Trophoblast cell (in vitro differentiated cells and primary cell): ENCODE measurements at regions not wholly inside any gene's neighbourhood (a gene's known extent, or its start where the extent isn't known, plus 50 kb on each side); places are given as distances from the start of the nearest gene placed in this dataset.

ENCODE experiments used
- DNase-seq, 2 donors: peaks; one replicate each; pipeline ENCODE4 v3.0.0-alpha.2; 2016
- H2AFZ ChIP-seq: 2 replicates; pipeline ENCODE4 v1.6.1; 2013; ENCODE audit warnings: low read length, moderate library complexity, mild to moderate bottlenecking; ENCODE audit not compliant: insufficient read depth, poor library complexity
- H2AK5ac ChIP-seq: 2 replicates; pipeline ENCODE4 v1.6.1; 2013; ENCODE audit warnings: mild to moderate bottlenecking, low read length
- H2BK120ac ChIP-seq: 2 replicates; pipeline ENCODE4 v1.6.1; 2013; ENCODE audit warnings: low read length, mild to moderate bottlenecking, moderate library complexity; ENCODE audit not compliant: insufficient read depth, poor library complexity
- H2BK12ac ChIP-seq: 2 replicates; pipeline ENCODE4 v1.6.1; 2013; ENCODE audit warnings: mild to moderate bottlenecking, low read length, moderate library complexity
- H2BK5ac ChIP-seq: 2 replicates; pipeline ENCODE4 v1.6.1; 2013; ENCODE audit warnings: low read length, low read depth, moderate library complexity, mild to moderate bottlenecking; ENCODE audit not compliant: poor library complexity
- H3K14ac ChIP-seq: 2 replicates; pipeline ENCODE4 v1.6.1; 2013; ENCODE audit warnings: mild to moderate bottlenecking, low read length
- H3K18ac ChIP-seq: 2 replicates; pipeline ENCODE4 v1.6.1; 2013; ENCODE audit warnings: mild to moderate bottlenecking, low read length
- H3K23ac ChIP-seq: 2 replicates; pipeline ENCODE4 v1.6.1; 2013; ENCODE audit warnings: low read length
- H3K27ac ChIP-seq: 2 replicates; pipeline ENCODE4 v1.5.1; 2013; ENCODE audit warnings: low read depth, mild to moderate bottlenecking, inconsistent platforms, low read length, moderate library complexity
- H3K27me3 ChIP-seq: 2 replicates; pipeline ENCODE4 v1.6.1; 2013; ENCODE audit warnings: inconsistent platforms, mild to moderate bottlenecking, low read length, moderate library complexity; ENCODE audit not compliant: insufficient read depth
- H3K36me3 ChIP-seq, 2 experiments: 1 replicate in 1 of 2; 2 replicates in 1 of 2; pipeline ENCODE4 v1.6.1; 2013; ENCODE audit warnings: low read length in 2 of 2, mild to moderate bottlenecking in 2 of 2, moderate library complexity in 1 of 2; ENCODE audit not compliant: insufficient read depth in 2 of 2, control insufficient read depth in 1 of 2
- H3K4ac ChIP-seq: 2 replicates; pipeline ENCODE4 v1.6.1; 2013; ENCODE audit warnings: low read depth, mild to moderate bottlenecking, low read length, moderate library complexity
- H3K4me1 ChIP-seq, 2 experiments: 1 replicate in 1 of 2; 2 replicates in 1 of 2; pipeline ENCODE4 v1.6.1; 2013; ENCODE audit warnings: low read length in 2 of 2, mild to moderate bottlenecking in 2 of 2, moderate library complexity in 1 of 2; ENCODE audit not compliant: insufficient read depth in 2 of 2, control insufficient read depth in 1 of 2
- H3K4me2 ChIP-seq: 2 replicates; pipeline ENCODE4 v1.6.1; 2013; ENCODE audit warnings: inconsistent platforms, mild to moderate bottlenecking, low read length, moderate library complexity
- H3K4me3 ChIP-seq: 2 replicates; pipeline ENCODE4 v1.5.1; 2013; ENCODE audit warnings: mild to moderate bottlenecking, low read depth, low read length, inconsistent platforms
- H3K79me1 ChIP-seq: one replicate; pipeline ENCODE4 v1.6.1; 2013; ENCODE audit warnings: low read length
- H3K79me2 ChIP-seq: 2 replicates; pipeline ENCODE4 v1.6.1; 2013; ENCODE audit warnings: low read length, mild to moderate bottlenecking; ENCODE audit not compliant: control insufficient read depth, insufficient read depth, poor library complexity
- H3K9ac ChIP-seq: 2 replicates; pipeline ENCODE4 v1.6.1; 2013; ENCODE audit warnings: mild to moderate bottlenecking, low read length
- H3K9me3 ChIP-seq: 2 replicates; pipeline ENCODE4 v1.6.1; 2013; ENCODE audit warnings: low read depth, mild to moderate bottlenecking, control low read depth, inconsistent platforms, low read length; ENCODE audit not compliant: insufficient read depth
- H4K12ac ChIP-seq: 2 replicates; pipeline ENCODE4 v1.6.1; 2013; ENCODE audit warnings: low read depth, mild to moderate bottlenecking, low read length, moderate library complexity
- H4K8ac ChIP-seq: 2 replicates; pipeline ENCODE4 v1.6.1; 2013; ENCODE audit warnings: low read depth, mild to moderate bottlenecking, low read length, moderate library complexity
- H4K91ac ChIP-seq: one replicate; pipeline ENCODE4 v1.6.1; 2013; ENCODE audit warnings: low read depth, mild to moderate bottlenecking, low read length, moderate library complexity
- WGBS: extraction: QIAGEN DNeasy Blood & Tissue Kit; methylation state at CpG from one replicate; pipeline ENCODE4 v1.1.7; 2013; ENCODE audit warnings: missing lambda C conversion rate; ENCODE audit not compliant: insufficient read length, insufficient coverage; ENCODE audit errors: extremely low coverage; 5-methylcytosine and 5-hydroxymethylcytosine counted together

GRCh38 chr10:117745301-117745700 lies 202.8 kb downstream of the EMX2 start:
- no CpG with 5 or more reads among the region's 2 CpGs for WGBS
- H3K23ac ChIP-seq: no peak overlapping the region
- no peak overlapping the region for H3K4me3 ChIP-seq
- no peak for DNase-seq
- no peaks in the 10 kb centered on the region for H3K36me3 ChIP-seq
- H3K4me2 ChIP-seq: no peak overlapping the region
- H2AFZ ChIP-seq: no peak overlapping the region
- H3K4me1 ChIP-seq: no peaks in the 10 kb centered on the region
- H3K27ac ChIP-seq: no peak overlapping the region
- no peak overlapping the region for H2BK12ac ChIP-seq
- no peak overlapping the region for H2BK5ac ChIP-seq
- H3K79me1 ChIP-seq: no peaks in the 10 kb centered on the region
- H2BK120ac ChIP-seq: no peak overlapping the region
- H3K9ac ChIP-seq: no peak overlapping the region
- no peak overlapping the region for H4K8ac ChIP-seq
- H4K91ac ChIP-seq: no peak overlapping the region
- no peaks in the 10 kb centered on the region for H3K9me3 ChIP-seq
- H3K27me3 ChIP-seq: no peaks in the 10 kb centered on the region
- no peak overlapping the region for H3K14ac ChIP-seq
- no peaks in the 10 kb centered on the region for H3K79me2 ChIP-seq
- no peak overlapping the region for H2AK5ac ChIP-seq
- H3K4ac ChIP-seq: no peak overlapping the region
- no peak overlapping the region for H4K12ac ChIP-seq
- no peak overlapping the region for H3K18ac ChIP-seq

DNA sequence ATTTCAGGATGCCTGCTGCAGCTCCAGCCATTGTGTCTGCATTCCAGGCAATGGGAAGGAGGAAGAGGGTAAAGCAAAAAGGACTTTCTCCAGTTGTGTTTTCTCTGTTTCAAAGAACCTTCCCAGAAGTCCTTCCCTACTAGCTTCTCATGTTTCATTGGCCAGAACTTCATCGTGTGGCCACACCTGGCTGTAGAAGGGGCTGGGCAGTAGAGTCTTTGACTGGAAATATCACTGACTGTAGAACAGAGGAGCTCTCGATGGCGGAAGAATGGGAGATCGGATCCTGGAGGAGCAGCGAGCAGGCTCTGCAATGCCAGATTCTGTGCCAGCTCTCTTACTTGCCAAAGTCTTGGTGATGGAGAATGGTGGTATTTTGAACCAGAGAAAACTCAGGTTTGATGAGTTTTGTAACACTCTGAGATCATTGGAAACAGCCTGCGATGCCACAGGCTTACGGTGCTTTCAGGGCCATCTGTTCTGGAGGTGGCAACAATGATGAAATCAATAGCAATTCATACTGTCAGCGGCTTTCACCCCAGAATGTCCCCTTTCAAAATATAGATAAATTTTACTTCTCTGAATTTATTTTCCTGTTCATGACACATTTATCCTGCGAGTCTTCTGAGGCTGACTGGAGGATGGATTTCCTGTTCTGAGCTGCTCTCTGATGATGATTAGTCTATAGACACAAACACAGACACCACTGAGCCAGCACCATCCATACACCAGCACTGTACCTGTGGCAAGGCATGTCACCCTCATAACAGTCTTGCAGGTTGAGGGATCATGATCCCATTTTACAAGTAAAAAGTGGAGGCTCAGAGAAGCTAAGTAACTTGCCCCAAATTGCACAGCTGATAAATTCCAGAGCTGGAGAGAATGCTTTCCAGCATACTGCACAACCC lies 204.2 kb downstream of the EMX2 start:
- no peak overlapping the region for H2AK5ac ChIP-seq
- no peak overlapping the region for H3K9ac ChIP-seq
- no peak overlapping the region for H3K27ac ChIP-seq
- no peak overlapping the region for H4K8ac ChIP-seq
- no peak overlapping the region for H3K23ac ChIP-seq
- no peak overlapping the region for H3K14ac ChIP-seq
- no peak overlapping the region for H2BK5ac ChIP-seq
- no peak overlapping the region for H2BK12ac ChIP-seq
- H2AFZ ChIP-seq: no peak overlapping the region
- WGBS: no CpG with 5 or more reads among the region's 9 CpGs
- no peaks in the 10 kb centered on the region for H3K79me1 ChIP-seq
- no peak overlapping the region for H4K91ac ChIP-seq
- H3K9me3 ChIP-seq: no peaks in the 10 kb centered on the region
- no peaks in the 10 kb centered on the region for H3K27me3 ChIP-seq
- H2BK120ac ChIP-seq: no peak overlapping the region
- H3K79me2 ChIP-seq: no peaks in the 10 kb centered on the region
- H3K36me3 ChIP-seq: no peaks in the 10 kb centered on the region
- no peak overlapping the region for H3K4ac ChIP-seq
- DNase-seq: no peak
- H3K4me3 ChIP-seq: no peak overlapping the region
- H3K4me2 ChIP-seq: no peak overlapping the region
- no peak overlapping the region for H4K12ac ChIP-seq
- H3K18ac ChIP-seq: no peak overlapping the region
- no peaks in the 10 kb centered on the region for H3K4me1 ChIP-seq

DNA sequence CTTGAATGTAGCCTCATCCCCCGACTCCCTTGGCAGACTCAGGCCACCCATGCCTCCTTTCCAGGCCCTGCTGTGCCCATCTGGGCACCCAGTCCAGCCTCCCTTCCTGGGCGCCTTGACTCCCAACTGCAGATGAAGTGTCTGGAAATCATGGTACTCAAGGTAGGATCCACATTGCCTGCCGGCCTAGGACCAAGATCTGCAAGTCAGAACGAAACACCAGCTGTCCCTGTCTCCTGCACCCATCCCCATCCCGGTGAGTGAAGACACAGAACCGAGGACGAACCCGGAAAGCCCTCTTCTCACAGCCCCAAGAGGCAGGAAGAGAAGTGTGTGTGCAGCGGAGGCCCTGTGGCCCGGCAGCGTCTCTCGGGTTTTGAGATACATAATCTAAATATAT lies 205.1 kb downstream of the EMX2 start:
- Histone ChIP-seq H3K27me3 (no peaks in the 10 kb centered on the region), H2BK5ac (no peak overlapping the region), H3K14ac (no peak overlapping the region), H2BK120ac (no peak overlapping the region), H2BK12ac (no peak overlapping the region), H3K23ac (no peak overlapping the region), H3K4ac (no peak overlapping the region), H3K4me3 (no peak overlapping the region), H3K18ac (no peak overlapping the region), H2AFZ (no peak overlapping the region), H2AK5ac (no peak overlapping the region), H3K9me3 (no peaks in the 10 kb centered on the region), H4K12ac (no peak overlapping the region), H3K36me3 (no peaks in the 10 kb centered on the region), H4K8ac (no peak overlapping the region), H3K79me2 (no peaks in the 10 kb centered on the region), H3K27ac (no peak overlapping the region), H3K79me1 (no peaks in the 10 kb centered on the region), H3K9ac (no peak overlapping the region), H3K4me2 (no peak overlapping the region), H4K91ac (no peak overlapping the region), H3K4me1 (no peaks in the 10 kb centered on the region)
- no peak for DNase-seq
- no CpG with 5 or more reads among the region's 12 CpGs for WGBS

DNA sequence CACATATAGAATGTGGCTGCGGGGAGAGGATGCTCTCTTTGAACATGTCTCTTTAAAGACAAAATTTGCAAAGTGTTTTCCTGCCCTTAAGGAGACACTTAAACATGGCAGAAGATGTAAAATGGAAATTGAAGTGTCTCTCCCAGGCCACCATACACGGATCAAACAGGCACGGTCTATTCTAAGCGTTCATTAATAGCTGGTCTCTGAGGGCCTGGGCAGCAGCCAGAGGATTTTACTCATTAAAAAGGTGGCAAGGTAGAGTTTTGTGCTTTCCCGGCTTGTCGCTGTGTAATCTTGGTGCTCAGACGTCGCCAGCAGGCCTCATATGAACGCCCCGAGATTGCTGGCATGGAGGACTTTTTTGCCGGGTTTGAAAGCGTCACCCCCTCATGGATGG lies 205.5 kb downstream of the EMX2 start:
- no peak for DNase-seq
- H3K18ac ChIP-seq: no peak overlapping the region
- no peaks in the 10 kb centered on the region for H3K79me2 ChIP-seq
- H3K79me1 ChIP-seq: no peaks in the 10 kb centered on the region
- no peak overlapping the region for H3K23ac ChIP-seq
- H3K36me3 ChIP-seq: no peaks in the 10 kb centered on the region
- no peaks in the 10 kb centered on the region for H3K27me3 ChIP-seq
- no peak overlapping the region for H3K4me3 ChIP-seq
- no peak overlapping the region for H2AFZ ChIP-seq
- no peaks in the 10 kb centered on the region for H3K9me3 ChIP-seq
- H3K4me1 ChIP-seq: no peaks in the 10 kb centered on the region
- H2BK120ac ChIP-seq: no peak overlapping the region
- H2BK12ac ChIP-seq: no peak overlapping the region
- no peak overlapping the region for H4K91ac ChIP-seq
- H4K8ac ChIP-seq: no peak overlapping the region
- H2AK5ac ChIP-seq: no peak overlapping the region
- WGBS: no CpG with 5 or more reads among the region's 12 CpGs
- no peak overlapping the region for H3K9ac ChIP-seq
- no peak overlapping the region for H3K14ac ChIP-seq
- H3K27ac ChIP-seq: no peak overlapping the region
- no peak overlapping the region for H4K12ac ChIP-seq
- no peak overlapping the region for H3K4ac ChIP-seq
- no peak overlapping the region for H3K4me2 ChIP-seq
- no peak overlapping the region for H2BK5ac ChIP-seq
